Suppressor macrophage treated with lipopolysaccharide for 1 hour (primary cell): ENCODE measurements at regions not wholly inside any gene's neighbourhood (a gene's known extent, or its start where the extent isn't known, plus 50 kb on each side); places are given as distances from the start of the nearest gene placed in this dataset.
"Not testable (repeated sequence)": the region's sequence is repeated elsewhere in the genome, so short reads cannot be mapped to it uniquely, and the experiment has no call there.

Source experiments
- DNase-seq, 3 donors: peaks; one replicate each; pipeline ENCODE4 v3.0.0-alpha.2; 2020 to 2022

GRCh38 chr22:48079505-48080290 is 1317.2 kb downstream of the TBC1D22A start:
- DNase-seq, result no peak

GRCh38 chr22:48078825-48079224 is 1316.4 kb downstream of the TBC1D22A start:
- no peak for DNase-seq

DNA sequence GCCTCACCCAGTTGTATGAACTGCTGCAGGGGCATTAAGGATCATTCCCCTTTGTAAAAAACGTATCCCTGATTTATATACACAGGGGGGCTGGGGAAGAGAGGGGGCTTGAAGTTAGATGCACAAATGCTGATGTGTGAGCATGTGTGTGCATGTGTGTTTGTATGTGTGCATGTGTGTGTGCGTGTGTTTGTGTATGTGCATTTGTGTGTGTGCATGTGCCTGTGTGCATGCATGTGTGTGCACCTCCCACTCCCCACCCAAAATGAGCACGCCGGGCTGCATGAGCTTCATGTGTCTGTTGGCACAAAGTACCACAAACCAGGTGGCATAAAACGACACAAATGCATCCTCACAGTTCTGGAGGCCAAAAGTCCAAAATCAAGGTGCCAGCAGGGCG is 1315.2 kb downstream of the TBC1D22A start:
- no peak for DNase-seq

- no peak for DNase-seq
These were observed 1313.6 kb downstream of the TBC1D22A start for GRCh38 chr22:48076008-48076407.

DNA sequence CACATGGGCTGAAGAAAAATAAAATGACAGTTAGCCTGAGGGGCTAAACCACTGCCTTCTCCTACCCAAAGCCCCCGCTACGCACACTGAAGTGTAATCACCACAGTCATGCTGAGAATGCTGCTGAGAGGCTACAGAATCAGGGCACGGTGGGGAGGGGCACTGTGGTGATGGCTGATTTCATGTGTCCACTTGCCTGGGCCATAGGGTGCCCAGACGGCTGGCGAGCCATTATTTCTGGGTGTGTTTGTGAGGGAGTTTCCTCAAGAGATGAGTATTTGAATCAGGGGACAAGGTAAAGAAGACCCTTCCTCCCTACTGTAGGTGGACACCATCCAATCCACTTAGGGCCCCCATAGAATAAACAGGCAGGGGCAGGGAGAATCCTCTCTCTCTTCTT is 1313.2 kb downstream of the TBC1D22A start:
- no peak for DNase-seq

GRCh38 chr22:48072777-48073176 is 1310.3 kb downstream of the TBC1D22A start:
- DNase-seq, result no peak

- DNase-seq, result no peak
These were observed 1309.4 kb downstream of the TBC1D22A start for GRCh38 chr22:48071828-48072227.

DNA sequence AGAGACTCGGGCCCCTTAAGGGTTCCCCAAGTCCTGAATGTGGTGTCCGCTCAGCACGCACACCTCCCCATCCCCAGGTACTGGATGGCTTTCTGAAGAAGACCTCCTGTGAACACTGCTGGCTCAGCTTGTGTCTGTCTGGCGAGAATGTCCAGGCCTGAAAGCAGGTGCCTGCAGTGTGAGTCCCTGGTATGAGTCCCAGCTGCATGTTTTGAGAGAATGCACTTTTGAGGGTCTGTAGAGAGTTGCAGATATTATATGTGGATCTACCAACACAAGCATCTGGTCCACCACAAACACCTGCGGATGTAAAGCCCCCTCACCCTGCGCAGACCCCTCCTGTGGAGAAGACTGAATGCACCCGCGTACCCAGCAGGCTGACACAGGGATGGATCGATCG is 1308.9 kb downstream of the TBC1D22A start:
- no peak for DNase-seq

DNA sequence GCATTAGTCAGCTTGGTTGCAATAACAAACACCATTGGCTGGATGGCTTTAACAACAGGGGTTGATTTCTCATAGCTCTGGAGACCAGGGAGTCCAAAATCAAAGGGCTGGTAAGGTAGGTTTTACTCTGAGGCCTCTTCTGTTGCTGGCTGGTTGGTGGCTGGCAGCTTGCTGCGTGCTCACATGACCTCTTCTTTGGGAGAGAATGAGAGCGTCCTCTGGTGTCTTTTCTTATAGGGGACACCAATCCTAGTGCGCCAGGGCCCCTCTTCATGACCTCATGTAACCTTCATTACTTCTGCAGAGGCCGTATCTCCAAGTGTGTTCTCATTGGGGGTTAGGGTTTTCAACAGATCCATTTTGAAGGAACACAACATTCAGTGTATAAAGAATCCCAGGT is 1308.3 kb downstream of the TBC1D22A start:
- DNase-seq, result no peak

- DNase-seq, result no peak
These were observed 1307.6 kb downstream of the TBC1D22A start for GRCh38 chr22:48070083-48070482.

- DNase-seq, result no peak
These were observed 1306.8 kb downstream of the TBC1D22A start for GRCh38 chr22:48069256-48069655.

DNA sequence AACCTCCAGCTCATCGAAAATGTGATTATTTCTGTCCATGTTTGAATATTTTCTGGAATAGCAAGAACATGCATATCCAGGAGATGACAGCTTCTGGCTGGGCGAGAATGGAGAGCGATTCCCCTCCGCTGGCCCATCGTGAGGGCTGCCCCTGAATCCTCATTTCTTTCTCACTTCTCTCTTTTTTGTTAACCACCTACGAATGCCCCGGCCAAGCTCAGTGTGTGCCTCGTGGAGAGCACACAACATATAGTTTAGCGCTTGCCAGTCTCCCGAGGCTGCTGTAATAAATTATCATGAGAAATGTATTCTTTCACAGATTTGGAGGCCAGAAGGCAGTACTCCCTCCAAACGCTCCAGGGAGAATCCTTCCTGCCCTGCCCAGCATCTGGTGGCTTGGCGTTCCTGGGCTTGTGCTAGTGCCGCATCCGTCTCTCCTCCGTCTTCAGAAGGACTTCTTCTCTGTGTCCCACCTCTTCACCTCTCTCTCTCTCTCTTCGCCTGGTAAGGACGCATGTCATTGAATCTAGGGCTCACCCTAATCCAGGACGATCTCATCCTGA is 1306.0 kb downstream of the TBC1D22A start:
- DNase-seq, result no peak

DNA sequence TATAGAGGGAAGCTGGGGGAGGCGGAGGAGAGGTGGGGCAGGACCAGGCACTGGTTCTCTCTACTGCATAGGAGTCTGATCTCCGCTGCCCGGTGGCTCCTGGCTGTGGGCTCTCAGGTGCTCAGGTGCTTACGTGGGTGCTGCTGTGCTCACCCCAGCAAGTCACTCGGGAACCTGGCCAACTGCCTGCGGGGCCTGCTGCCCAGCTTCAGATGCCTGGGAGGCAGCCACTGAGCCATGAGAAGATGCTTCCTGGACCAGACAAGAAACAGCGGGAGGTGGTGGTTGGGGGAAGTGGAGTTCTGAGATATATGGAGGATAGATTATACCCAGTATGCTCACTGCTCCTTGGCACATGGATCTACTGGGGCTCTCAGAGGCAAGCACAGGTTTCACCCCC is 1303.4 kb downstream of the TBC1D22A start:
- DNase-seq, result no peak

GRCh38 chr22:48061726-48062125 is 1299.3 kb downstream of the TBC1D22A start:
- DNase-seq, result no peak

DNA sequence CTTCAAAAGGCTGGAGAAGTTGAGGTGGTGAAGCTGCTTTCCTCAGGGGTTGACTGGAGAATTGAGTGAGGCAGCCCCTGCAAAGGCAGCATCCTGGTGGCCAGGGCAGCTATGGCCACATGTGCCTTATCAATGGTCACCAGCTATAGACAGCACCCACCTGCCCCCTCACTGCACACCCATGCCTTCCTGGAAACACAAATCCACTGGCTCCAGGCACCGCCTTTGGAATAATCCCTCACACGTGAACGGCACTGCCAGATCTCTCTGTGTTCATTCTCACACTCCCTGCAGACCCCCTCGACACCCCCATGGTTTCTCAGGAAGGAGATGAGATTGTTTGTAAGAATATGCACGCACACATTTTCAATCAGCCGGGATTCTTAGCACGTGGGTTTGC is 1297.8 kb downstream of the TBC1D22A start:
- DNase-seq, result no peak

GRCh38 chr22:48059521-48059920 is 1297.1 kb downstream of the TBC1D22A start:
- not testable (repeated sequence) for DNase-seq

GRCh38 chr22:48057116-48057835 is 1294.8 kb downstream of the TBC1D22A start:
- DNase-seq, result no peak

- DNase-seq, result no peak
These were observed 1293.4 kb downstream of the TBC1D22A start for GRCh38 chr22:48055827-48056226.

DNA sequence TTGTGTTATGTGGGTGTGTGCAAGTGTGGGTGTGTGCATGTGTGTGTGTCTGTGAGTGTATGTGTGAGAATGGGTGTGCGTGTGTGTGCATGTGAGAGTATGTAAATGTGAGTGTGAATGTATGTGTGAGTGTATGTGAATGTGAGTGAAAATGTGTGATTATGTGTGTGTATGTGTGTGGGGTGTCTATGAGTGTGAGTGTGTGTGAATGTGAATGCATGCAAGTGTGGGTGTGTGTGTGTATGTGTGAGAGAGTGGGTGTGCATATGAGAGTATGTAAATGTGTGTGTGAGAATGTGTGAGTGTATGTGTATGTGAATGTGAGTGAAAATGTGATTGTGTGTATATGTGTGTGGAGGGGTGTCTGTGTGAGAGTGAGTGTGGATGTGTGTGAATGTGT is 1292.7 kb downstream of the TBC1D22A start:
- DNase-seq, result no peak

DNA sequence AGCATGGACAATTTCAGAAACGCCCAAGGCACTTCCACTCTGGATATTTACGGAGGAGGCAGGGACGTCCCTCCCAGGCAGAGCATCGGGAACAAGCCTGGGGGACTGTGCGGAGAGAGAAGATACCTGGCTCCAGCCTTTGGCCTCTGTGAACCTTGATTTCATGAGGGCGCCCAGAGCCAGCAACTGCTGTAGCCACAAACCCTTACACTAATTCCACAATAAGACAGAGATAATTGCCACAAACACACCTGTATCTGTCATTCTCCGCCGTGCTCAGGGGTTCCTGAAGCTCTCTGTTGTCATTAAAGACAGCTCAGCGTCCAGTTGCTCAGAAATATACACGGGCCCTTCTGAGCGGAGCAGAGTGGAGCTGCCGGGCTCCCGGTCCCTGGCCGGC is 1292.1 kb downstream of the TBC1D22A start:
- no peak for DNase-seq

- no peak for DNase-seq
These were observed 1291.5 kb downstream of the TBC1D22A start for GRCh38 chr22:48053973-48054372.

GRCh38 chr22:48053486-48053885 is 1291.0 kb downstream of the TBC1D22A start:
- no peak for DNase-seq

GRCh38 chr22:48052621-48052890 is 1290.1 kb downstream of the TBC1D22A start:
- DNase-seq, result no peak
